ENCODE measurements at regions not wholly inside any gene's neighbourhood (a gene's known extent, or its start where the extent isn't known, plus 50 kb on each side); places are given as distances from the start of the nearest gene placed in this dataset.

GRCh38 chr15:52923626-52924025, 133.5 kb upstream of the ONECUT1 start:
- DNase-seq (ENCODE audit: low read depth), result no peak
- no peak for TF ChIP-seq CTCF (IDR thresholded peaks at IDR 0.05; ENCODE audit: insufficient read depth, low read depth, low read length, missing control alignments)
- H3K4me3 ChIP-seq (ENCODE audit: low read length), result no peak overlapping the region

GRCh38 chr15:52922871-52923270, 132.7 kb upstream of the ONECUT1 start:
- no peak overlapping the region for H3K4me3 ChIP-seq (ENCODE audit: low read length)
- no peak for TF ChIP-seq CTCF (IDR thresholded peaks at IDR 0.05; ENCODE audit: insufficient read depth, low read depth, low read length, missing control alignments)
- DNase-seq (ENCODE audit: low read depth), result no peak

GRCh38 chr15:52912172-52912571, 122.0 kb upstream of the ONECUT1 start:
- no peak for TF ChIP-seq CTCF (IDR thresholded peaks at IDR 0.05; ENCODE audit: insufficient read depth, low read depth, low read length, missing control alignments)
- peak; percentile 63 for DNase-seq (ENCODE audit: low read depth)

GRCh38 chr15:52893338-52893737, 103.2 kb upstream of the ONECUT1 start:
- TF ChIP-seq CTCF (IDR thresholded peaks at IDR 0.05; ENCODE audit: insufficient read depth, low read depth, low read length, missing control alignments), result no peak
- H3K4me3 ChIP-seq (ENCODE audit: low read length), result no peak overlapping the region
- no peak for DNase-seq (ENCODE audit: low read depth)

More at GRCh38 chr15:52912172-52912571, 122.0 kb upstream of the ONECUT1 start:
- H3K4me3 ChIP-seq (ENCODE audit: low read length), result no peak overlapping the region

- H3K4me3 ChIP-seq (ENCODE audit: low read length), result no peak overlapping the region
- DNase-seq (ENCODE audit: low read depth), result no peak
- TF ChIP-seq CTCF (IDR thresholded peaks at IDR 0.05; ENCODE audit: insufficient read depth, low read depth, low read length, missing control alignments), result no peak
Measured at GRCh38 chr15:52879904-52880303, 89.8 kb upstream of the ONECUT1 start.

GRCh38 chr15:52879145-52879544, 89.0 kb upstream of the ONECUT1 start:
- TF ChIP-seq CTCF (IDR thresholded peaks at IDR 0.05; ENCODE audit: insufficient read depth, low read depth, low read length, missing control alignments), result no peak
- DNase-seq (ENCODE audit: low read depth), result no peak
- H3K4me3 ChIP-seq (ENCODE audit: low read length), result no peak overlapping the region

GRCh38 chr15:52876991-52877663, 87.0 kb upstream of the ONECUT1 start:
- peak; percentile 7 for DNase-seq (ENCODE audit: low read depth)
- no peak overlapping the region for H3K4me3 ChIP-seq (ENCODE audit: low read length)
- TF ChIP-seq CTCF (IDR thresholded peaks at IDR 0.05; ENCODE audit: insufficient read depth, low read depth, low read length, missing control alignments), result no peak

All from epithelial cell of esophagus (primary cell).